ENCODE measurements at regions not wholly inside any gene's neighbourhood (a gene's known extent, or its start where the extent isn't known, plus 50 kb on each side); places are given as distances from the start of the nearest gene placed in this dataset.
"Not testable (repeated sequence)": the region's sequence is repeated elsewhere in the genome, so short reads cannot be mapped to it uniquely, and the experiment has no call there.

- Histone ChIP-seq H3K9me3 (no peaks in the 10 kb centered on the region), H3K27me3 (no peaks in the 10 kb centered on the region), H3K4me3 (no peak overlapping the region), H3K27ac (no peak overlapping the region), H3K36me3 (no peaks in the 10 kb centered on the region), H3K4me1 (no peaks in the 10 kb centered on the region)
- TF ChIP-seq EP300 (IDR thresholded peaks at IDR 0.05) (no peak), CTCF (IDR thresholded peaks at IDR 0.05) (no peak), POLR2A (IDR thresholded peaks at IDR 0.05) (no peak), POLR2AphosphoS5 (IDR thresholded peaks at IDR 0.05) (no peak)
- ATAC-seq (ENCODE audit: low FRiP score in 2 of 2): peak; percentile 45 to 70
- WGBS, 2 donors: 70 to 86% methylated on average over 16 to 20 of the region's 21 CpGs
- no peak for DNase-seq
These were observed 80.4 kb downstream of the DACT2 start for GRCh38 chr6:168239044-168239773.

DNA sequence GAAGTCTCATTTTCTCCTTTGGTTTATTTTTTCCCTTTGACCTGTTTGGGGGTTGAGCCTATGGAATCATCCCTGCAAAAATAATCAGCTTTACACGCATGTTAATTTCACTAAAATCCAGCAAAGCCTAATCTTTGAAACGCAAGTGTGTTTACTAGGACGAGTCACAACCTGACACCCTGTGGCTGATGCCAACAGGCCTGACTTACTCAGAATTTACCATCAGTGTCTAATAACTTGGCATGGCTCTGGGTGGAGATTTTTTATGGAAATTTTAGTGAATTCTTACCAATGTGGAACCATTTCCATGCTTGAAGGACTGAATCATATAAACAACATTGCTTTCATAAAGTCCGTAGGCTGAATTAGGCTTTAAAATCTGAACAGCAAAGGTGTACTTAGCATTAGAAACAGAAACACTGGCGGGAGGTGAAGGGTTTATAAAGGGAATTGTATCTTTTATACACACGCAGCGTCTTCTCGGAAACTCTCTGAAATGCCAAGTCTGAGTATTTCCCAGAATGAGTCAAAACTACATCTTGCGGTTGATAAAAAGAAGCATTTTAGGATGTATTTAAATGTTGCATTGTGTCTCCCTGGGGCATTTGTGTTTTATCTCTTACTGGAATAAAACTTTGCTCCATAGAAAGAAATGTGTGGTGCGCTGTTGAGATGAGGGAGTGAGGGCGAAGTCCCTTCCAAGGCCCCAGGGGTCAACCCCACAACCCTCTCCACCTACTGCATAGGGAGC, 81.2 kb downstream of the DACT2 start:
- ATAC-seq (ENCODE audit: low FRiP score in 2 of 2) (no peak), DNase-seq (no peak)
- no peaks in the 10 kb centered on the region for H3K27me3 ChIP-seq
- no peaks in the 10 kb centered on the region for H3K4me1 ChIP-seq
- 93 to 94% methylated on average over 11 of the region's 11 CpGs for WGBS, 2 donors
- H3K36me3 ChIP-seq: no peaks in the 10 kb centered on the region
- TF ChIP-seq CTCF (IDR thresholded peaks at IDR 0.05) (no peak), EP300 (IDR thresholded peaks at IDR 0.05) (no peak), POLR2A (IDR thresholded peaks at IDR 0.05) (no peak), POLR2AphosphoS5 (IDR thresholded peaks at IDR 0.05) (no peak)
- no peaks in the 10 kb centered on the region for H3K9me3 ChIP-seq
- H3K4me3 ChIP-seq: no peak overlapping the region
- no peak overlapping the region for H3K27ac ChIP-seq

DNA sequence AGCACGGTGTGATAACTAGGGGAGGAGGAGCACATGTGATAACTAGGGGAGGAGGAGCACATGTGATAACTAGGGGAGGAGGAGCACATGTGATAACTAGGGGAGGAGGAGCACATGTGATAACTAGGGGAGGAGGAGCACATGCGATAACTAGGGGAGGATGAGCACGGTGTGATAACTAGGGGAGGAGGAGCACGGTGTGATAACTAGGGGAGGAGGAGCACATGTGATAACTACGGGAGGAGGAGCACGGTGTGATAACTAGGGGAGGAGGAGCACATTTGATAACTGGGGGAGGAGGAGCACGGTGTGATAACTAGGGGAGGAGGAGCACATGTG, 85.7 kb downstream of the DACT2 start:
- not testable (repeated sequence) for ATAC-seq (ENCODE audit: low FRiP score in 2 of 2); H3K4me3 ChIP-seq; H3K4me1 ChIP-seq; H3K27ac ChIP-seq; H3K36me3 ChIP-seq; H3K27me3 ChIP-seq; DNase-seq; H3K9me3 ChIP-seq
- WGBS, 2 donors: 98% methylated on average over 7 of the region's 7 CpGs; no CpG with 5 or more reads in 1 of the 2 donors

- no peak overlapping the region for H3K27ac ChIP-seq
- no peak for DNase-seq
- H3K4me3 ChIP-seq: no peak overlapping the region
- TF ChIP-seq POLR2A (IDR thresholded peaks at IDR 0.05) (no peak), CTCF (IDR thresholded peaks at IDR 0.05) (no peak), POLR2AphosphoS5 (IDR thresholded peaks at IDR 0.05) (no peak), EP300 (IDR thresholded peaks at IDR 0.05) (no peak)
- WGBS, 2 donors: 78 to 88% methylated on average over 28 of the region's 28 CpGs
- H3K36me3 ChIP-seq: no peaks in the 10 kb centered on the region
- no peaks in the 10 kb centered on the region for H3K9me3 ChIP-seq
- ATAC-seq (ENCODE audit: low FRiP score in 2 of 2): no peak
- H3K27me3 ChIP-seq: no peaks in the 10 kb centered on the region
- no peaks in the 10 kb centered on the region for H3K4me1 ChIP-seq
These were observed 86.3 kb downstream of the DACT2 start for GRCh38 chr6:168232989-168233874.

- no peak for ATAC-seq (ENCODE audit: low FRiP score in 2 of 2)
- Histone ChIP-seq H3K4me3 (no peak overlapping the region), H3K27ac (no peak overlapping the region), H3K27me3 (no peaks in the 10 kb centered on the region), H3K9me3 (no peaks in the 10 kb centered on the region), H3K36me3 (no peaks in the 10 kb centered on the region), H3K4me1 (no peaks in the 10 kb centered on the region)
- 60 to 75% methylated on average over 9 to 11 of the region's 11 CpGs for WGBS, 2 donors
- no peak for DNase-seq
- TF ChIP-seq POLR2A (IDR thresholded peaks at IDR 0.05): no peak
- TF ChIP-seq EP300 (IDR thresholded peaks at IDR 0.05): no peak
- no peak for TF ChIP-seq POLR2AphosphoS5 (IDR thresholded peaks at IDR 0.05)
- TF ChIP-seq CTCF (IDR thresholded peaks at IDR 0.05): no peak
These were observed 87.0 kb downstream of the DACT2 start for GRCh38 chr6:168232528-168232927.
